ENCODE measurements at regions not wholly inside any gene's neighbourhood (a gene's known extent, or its start where the extent isn't known, plus 50 kb on each side); places are given as distances from the start of the nearest gene placed in this dataset.

DNA sequence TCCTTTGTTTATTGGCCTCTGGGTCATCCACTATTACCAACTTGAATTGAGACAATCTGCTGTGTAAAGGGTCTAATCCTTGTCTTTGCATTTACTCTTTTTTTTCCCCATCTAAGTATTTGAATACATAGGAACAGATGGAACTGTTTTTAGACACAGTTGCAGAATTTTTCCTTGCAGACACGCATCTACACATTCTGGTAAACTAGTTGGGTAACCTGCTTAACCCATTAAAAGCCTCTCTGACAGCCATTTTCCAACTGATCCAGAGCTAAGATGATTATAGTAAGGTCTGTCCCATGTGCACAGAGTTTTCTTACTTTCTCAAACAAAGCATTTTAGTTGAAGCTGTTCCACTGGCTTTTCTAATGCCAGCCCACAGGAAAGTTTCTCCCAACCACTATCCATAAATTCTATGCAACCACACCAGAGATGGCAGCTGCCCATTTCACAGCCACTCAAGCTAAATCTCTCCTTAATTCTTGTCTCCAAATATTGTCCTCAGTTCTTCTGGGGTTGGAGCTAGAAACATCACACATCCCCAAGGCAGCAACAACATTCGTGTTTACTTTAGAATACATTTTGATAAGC, 492.1 kb downstream of the MAFB start:
- ChIA-PET POLR2A (interaction anchor here (0.6 kb wide), 1 partner anchor 201 kb away, joined by 6 read pairs; no protein-coding TSS in a partner anchor), CTCF (no interaction called here)

- POLR2A ChIA-PET: no interaction called here
- CTCF ChIA-PET: no interaction called here
Observed at GRCh38 chr20:40195742-40196141, 493.3 kb downstream of the MAFB start.

- POLR2A ChIA-PET: no interaction called here
- CTCF ChIA-PET: no interaction called here
Observed at GRCh38 chr20:40192529-40192928, 496.5 kb downstream of the MAFB start.

- ChIA-PET POLR2A (no interaction called here), CTCF (no interaction called here)
Observed at GRCh38 chr20:40192081-40192480, 497.0 kb downstream of the MAFB start.

DNA sequence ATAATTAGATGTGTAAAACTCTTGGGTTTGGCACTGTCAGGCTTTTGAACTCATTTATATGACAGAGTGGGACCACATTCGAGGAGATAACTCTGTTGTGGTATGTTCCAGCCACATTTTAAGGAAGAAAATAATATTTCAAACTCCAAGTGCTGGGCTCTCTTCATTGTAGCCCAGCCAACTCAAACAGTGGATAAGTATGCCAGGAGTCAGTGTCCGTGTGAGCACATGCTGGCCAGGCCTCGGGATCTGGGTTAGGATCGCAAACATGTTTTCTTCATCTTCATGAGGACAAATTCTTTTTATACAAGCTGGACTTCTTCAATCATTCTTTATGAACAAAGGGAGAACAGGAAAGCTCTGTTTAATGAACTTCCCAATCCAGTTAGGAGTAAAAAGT, 497.5 kb downstream of the MAFB start:
- CTCF ChIA-PET: no interaction called here

GRCh38 chr20:40189621-40190020, 499.4 kb downstream of the MAFB start:
- CTCF ChIA-PET: no interaction called here
- POLR2A ChIA-PET: no interaction called here

More for the DNA sequence above, 497.5 kb downstream of the MAFB start:
- POLR2A ChIA-PET: no interaction called here

DNA sequence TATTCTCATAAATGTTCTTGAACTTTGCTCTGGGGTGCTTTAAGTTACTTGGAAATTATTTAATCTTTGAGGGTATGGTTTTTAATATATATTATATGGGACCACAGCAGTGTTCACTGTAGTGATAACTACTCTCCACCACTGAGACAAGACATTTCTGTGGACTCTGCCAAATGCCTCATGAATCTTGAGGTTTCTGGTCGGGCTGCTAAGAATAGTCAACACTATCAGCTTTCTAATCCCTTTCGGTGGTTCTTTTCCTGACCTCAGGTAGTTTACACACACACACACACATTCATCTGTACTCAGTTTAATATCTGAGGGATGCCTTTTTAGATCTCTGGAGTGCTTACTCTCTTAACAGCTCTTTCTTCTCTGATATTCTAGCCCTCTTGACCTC, 500.7 kb downstream of the MAFB start:
- CTCF ChIA-PET: no interaction called here

DNA sequence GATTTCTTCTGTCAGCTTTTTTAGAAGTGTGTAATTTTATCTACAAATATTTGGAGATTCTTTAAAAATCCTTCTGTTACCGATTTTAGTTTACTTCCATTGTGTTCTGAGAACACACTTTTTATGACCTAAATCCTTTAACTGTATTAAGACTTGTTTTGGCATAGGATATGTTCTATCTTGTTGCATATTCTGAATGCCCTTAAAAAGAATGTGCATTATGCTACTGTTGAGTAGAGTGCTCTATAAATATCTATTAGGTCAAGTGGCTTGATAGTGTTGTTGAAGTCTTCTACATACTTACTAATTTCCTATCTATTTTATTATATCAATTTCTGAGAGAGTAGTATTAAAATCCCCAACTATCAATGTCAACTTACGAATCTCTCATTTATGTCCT, 502.2 kb downstream of the MAFB start:
- ChIA-PET CTCF (no interaction called here), POLR2A (no interaction called here)

More for the DNA sequence above, 500.7 kb downstream of the MAFB start:
- POLR2A ChIA-PET: no interaction called here

- ChIA-PET POLR2A (no interaction called here), CTCF (no interaction called here)
Observed at GRCh38 chr20:40181676-40182075, 507.4 kb downstream of the MAFB start.

GRCh38 chr20:40176098-40176841, 512.8 kb downstream of the MAFB start:
- ChIA-PET POLR2A (no interaction called here), CTCF (no interaction called here)

DNA sequence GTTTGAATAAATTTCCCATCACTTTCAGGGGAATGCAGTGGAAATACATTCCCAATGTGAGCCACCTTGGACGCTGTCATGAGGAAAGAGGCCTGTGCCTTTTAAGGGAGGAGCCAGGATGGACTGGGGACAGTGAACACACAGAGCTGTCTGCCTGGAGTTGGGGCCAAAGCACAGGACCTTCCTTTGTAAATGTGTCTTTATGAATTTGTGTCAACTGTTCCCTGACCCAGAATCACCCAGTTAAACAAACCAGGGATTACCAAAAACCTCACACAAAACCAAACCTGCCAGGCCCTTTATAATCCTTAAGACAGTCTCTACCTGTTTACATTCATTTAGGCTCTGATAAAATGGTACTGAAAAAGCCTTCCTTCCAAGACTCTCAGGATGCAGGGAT, 513.7 kb downstream of the MAFB start:
- ChIA-PET POLR2A (no interaction called here), CTCF (no interaction called here)

DNA sequence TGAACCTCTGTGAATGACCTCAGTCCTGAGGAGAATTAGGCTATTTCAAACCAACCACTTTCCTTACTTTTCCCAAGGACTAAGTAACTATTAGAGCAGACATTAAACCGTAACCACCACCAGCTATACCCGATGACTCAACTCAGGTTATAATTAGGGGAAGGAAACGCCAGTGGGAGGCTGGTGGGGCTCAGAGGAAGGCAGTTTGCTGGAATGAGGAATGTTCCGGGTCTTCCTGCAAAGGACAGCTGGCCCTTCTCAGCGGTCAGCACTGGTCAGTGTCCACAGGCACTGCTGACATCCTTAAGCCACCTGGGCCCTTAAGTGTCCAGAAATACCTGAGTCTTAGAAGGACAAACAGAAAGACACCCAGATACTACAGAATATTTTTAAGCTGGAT, 515.2 kb downstream of the MAFB start:
- ChIA-PET POLR2A (no interaction called here), CTCF (no interaction called here)

DNA sequence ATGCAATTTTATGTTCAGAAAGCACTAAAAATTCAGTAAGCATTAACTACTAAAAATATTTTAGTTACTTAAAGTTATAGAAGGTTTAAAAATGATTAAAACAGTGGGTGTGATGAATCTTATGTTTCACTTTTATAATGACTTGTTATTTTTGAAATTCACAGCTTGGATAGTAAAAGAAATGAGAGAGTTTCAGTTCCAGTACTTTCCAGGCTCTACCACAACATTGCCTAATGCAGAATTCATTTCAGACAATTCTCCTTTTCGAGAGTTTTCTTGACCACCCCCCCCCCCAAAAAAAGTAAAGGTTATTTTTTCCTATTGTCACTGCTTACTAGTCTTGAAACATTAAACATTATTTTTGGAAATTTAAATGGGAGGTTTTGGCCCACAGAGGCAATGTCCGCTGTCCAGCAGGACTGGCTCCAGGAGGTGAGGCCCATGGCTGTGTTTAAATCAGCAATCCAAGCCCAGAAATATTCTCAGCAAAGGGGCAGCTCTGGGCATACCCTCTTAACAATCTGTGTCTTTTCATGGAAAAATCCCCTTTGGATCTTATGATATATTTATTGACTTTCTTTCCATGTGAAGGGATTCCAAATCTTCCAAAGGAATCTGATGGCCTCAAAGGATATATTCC, 519.9 kb downstream of the MAFB start:
- POLR2A ChIA-PET: no interaction called here

GRCh38 chr20:40161391-40161790, 527.6 kb downstream of the MAFB start:
- CTCF ChIA-PET: no interaction called here
- POLR2A ChIA-PET: no interaction called here

More for the DNA sequence above, 519.9 kb downstream of the MAFB start:
- CTCF ChIA-PET: interaction anchor here (0.7 kb wide), 1 partner anchor 177 kb away, joined by 4 read pairs; no protein-coding TSS in a partner anchor

DNA sequence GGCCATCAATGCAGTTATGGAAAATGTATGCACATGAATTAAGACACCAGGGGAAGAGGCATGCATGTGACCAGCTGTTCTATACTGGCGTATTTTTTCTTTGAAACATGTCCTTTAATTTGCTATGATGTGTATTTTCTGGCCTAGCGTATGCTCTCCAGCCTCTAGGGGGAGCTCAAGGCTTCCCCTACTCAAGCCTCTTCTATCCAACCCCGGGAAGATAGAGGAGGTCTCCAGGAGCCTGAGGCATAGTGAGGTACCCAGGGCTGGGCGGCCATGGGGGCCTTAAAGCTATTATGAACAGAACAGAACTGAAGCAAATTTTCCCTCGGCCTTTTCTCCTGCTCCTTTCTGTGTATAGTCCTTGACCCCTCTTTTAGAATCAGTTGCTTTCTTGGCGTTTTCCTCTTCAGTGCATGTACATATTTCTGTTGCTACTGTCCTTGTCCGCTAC, 528.9 kb downstream of the MAFB start:
- POLR2A ChIA-PET: no interaction called here
- CTCF ChIA-PET: no interaction called here

DNA sequence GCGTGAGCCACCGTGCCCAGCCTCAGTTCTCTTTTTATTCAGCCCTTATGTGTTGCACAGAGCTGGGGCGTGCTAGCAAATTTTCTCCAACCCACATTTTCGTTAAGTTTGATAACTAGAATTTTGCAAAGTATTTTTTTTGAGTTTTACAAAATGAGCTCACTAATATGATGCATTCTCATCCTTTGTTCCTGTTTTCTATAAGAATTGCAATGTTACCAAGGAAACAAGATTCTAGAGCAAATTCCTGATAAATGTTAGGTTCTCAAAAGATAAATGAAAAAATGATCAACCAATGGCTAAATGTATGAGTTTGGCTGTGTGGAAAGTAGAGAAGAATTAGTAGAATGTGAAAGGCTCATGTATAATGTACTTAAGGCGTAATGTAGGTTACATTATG, 529.8 kb downstream of the MAFB start:
- CTCF ChIA-PET: no interaction called here

GRCh38 chr20:40156600-40157317, 532.3 kb downstream of the MAFB start:
- CTCF ChIA-PET: no interaction called here
- POLR2A ChIA-PET: no interaction called here

More for the DNA sequence above, 529.8 kb downstream of the MAFB start:
- POLR2A ChIA-PET: no interaction called here

DNA sequence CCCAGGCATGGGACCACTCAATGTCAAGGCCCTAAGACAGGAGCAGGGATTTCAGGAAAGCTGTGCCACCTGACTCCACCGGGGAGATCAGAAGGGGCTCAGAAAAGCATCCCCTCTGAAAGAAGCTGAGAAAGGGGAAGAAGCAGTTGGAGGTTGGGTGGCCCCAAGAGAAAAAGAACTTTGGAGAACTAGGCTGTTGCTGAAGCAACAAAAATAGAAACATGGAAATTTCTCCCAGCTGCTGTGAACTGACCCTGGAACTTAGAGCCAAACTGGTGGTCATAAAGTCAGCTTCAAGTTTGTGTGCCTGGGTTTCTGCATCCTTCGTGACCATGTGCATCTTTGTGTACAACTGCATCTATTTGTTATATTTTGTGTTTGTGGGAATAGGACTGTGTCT, 534.5 kb downstream of the MAFB start:
- ChIA-PET CTCF (no interaction called here), POLR2A (interaction anchor here (0.6 kb wide), 1 partner anchor 19 kb away, joined by 4 read pairs; no protein-coding TSS in a partner anchor)

DNA sequence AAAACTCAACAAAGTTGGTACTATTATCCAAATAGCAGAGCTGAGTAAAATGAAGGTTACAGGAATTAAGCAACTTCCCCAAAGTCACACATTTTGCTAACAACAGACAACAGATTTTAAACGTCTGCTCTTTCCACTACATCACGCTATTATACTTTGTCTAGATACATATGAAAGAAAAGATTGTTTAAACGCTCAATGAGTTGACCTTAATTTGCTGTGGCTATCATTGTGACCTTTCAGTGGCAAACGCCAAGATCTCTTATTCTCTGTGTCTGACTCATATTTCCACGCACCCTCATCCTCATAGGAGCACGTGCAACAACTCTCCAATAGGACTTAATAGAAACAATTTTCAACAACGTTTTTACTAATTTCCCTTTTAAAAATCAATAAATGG, 540.1 kb downstream of the MAFB start:
- ChIA-PET CTCF (no interaction called here), POLR2A (no interaction called here)

DNA sequence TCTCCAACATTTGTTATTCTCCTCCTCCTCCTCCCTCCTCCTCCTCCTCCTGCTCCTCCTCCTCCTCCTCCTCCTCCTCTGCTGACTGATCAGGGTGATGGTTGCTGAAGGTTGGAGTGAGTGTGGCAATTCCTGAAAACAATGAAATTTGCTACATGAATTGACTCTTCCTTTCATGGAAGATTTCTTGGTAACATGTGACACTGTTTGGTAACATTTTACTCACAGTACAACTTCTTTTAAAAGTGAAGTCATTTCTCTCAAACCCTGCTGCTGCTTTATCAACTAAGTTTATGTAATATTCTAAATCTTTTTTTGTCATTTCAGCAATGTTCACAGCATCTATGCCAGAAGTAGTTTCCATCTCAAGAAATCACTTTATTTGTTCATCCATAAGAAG, 543.0 kb downstream of the MAFB start:
- POLR2A ChIA-PET: no interaction called here
- CTCF ChIA-PET: no interaction called here

- POLR2A ChIA-PET: no interaction called here
- CTCF ChIA-PET: no interaction called here
Observed at GRCh38 chr20:40144581-40144980, 544.5 kb downstream of the MAFB start.
